Peyer's patch (tissue), 4 donors: ENCODE measurements at regions not wholly inside any gene's neighbourhood (a gene's known extent, or its start where the extent isn't known, plus 50 kb on each side); places are given as distances from the start of the nearest gene placed in this dataset.

Experiments used
- POLR2A ChIP-seq, 2 donors: fragments of 450-650 bp; IDR thresholded peaks; one replicate each; pipeline ENCODE4 v1.5.1; 2017; ENCODE audit warnings: antibody characterized with exemption in 2 of 2, mild to moderate bottlenecking in 2 of 2, moderate library complexity in 2 of 2
- TF ChIP-seq, protein P1 (sequence below), 6 experiments: fragments of 450-650 bp in 4 of 6; fragments of 200-600 bp in 2 of 6; sonication (generic) in 1 of 6; IDR thresholded peaks; one replicate each; pipeline ENCODE4 v1.5.1; 2017 to 2019; ENCODE audit warnings: antibody characterized with exemption in 6 of 6, mild to moderate bottlenecking in 3 of 6, moderate library complexity in 1 of 6

DNA sequence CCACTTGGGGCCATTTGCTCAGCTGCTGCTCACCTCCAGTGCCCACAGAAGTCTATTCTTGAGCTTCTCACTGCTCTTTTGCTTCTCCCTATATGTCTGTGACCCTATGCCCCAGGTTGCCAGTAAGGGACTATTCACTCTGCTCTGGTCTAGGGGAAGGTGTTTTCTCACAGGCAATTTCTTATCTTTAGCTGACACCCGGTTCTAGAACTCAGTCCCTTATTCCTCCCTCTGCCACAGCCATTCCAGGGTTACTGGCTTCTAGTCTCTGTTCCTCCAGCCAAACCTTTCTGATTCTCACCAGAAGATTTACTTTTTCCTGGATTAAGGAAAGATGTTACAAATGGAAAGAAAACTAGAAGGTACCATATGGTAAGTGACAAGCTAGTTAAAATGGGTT lies 574.0 kb downstream of the NTRK3 start:
- TF ChIP-seq POLR2A (IDR thresholded peaks at IDR 0.05): no peak
- TF ChIP-seq, protein P1, sequence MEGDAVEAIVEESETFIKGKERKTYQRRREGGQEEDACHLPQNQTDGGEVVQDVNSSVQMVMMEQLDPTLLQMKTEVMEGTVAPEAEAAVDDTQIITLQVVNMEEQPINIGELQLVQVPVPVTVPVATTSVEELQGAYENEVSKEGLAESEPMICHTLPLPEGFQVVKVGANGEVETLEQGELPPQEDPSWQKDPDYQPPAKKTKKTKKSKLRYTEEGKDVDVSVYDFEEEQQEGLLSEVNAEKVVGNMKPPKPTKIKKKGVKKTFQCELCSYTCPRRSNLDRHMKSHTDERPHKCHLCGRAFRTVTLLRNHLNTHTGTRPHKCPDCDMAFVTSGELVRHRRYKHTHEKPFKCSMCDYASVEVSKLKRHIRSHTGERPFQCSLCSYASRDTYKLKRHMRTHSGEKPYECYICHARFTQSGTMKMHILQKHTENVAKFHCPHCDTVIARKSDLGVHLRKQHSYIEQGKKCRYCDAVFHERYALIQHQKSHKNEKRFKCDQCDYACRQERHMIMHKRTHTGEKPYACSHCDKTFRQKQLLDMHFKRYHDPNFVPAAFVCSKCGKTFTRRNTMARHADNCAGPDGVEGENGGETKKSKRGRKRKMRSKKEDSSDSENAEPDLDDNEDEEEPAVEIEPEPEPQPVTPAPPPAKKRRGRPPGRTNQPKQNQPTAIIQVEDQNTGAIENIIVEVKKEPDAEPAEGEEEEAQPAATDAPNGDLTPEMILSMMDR (IDR thresholded peaks at IDR 0.05): no peak
